H9 (cell line): ENCODE measurements at regions not wholly inside any gene's neighbourhood (a gene's known extent, or its start where the extent isn't known, plus 50 kb on each side); places are given as distances from the start of the nearest gene placed in this dataset.

Source experiments
- DNase-seq: peaks from one replicate; pipeline ENCODE4 v3.0.0-alpha.2; 2017
- H2AFZ ChIP-seq: one replicate; pipeline ENCODE4 v1.6.1; 2013; ENCODE audit warnings: mild to moderate bottlenecking, low read length, control low read depth, moderate library complexity
- H2AK5ac ChIP-seq: 2 replicates; pipeline ENCODE4 v1.6.1; 2013; ENCODE audit warnings: low read length, control low read depth, mixed read lengths; ENCODE audit not compliant: insufficient read length
- H2BK120ac ChIP-seq: one replicate; pipeline ENCODE4 v1.6.1; 2013; ENCODE audit warnings: low read depth, mild to moderate bottlenecking, low read length, control low read depth, inconsistent platforms; ENCODE audit not compliant: poor library complexity, severe bottlenecking
- H2BK12ac ChIP-seq: 2 replicates; pipeline ENCODE4 v1.6.1; 2013; ENCODE audit warnings: low read length, control low read depth, mixed read lengths, low read depth; ENCODE audit not compliant: insufficient read length
- H2BK15ac ChIP-seq: 2 replicates; pipeline ENCODE4 v1.6.1; 2013; ENCODE audit warnings: low read depth, low read length, control low read depth
- H2BK20ac ChIP-seq: one replicate; pipeline ENCODE4 v1.6.1; 2013; ENCODE audit warnings: low read depth, mild to moderate bottlenecking, low read length, control low read depth, inconsistent platforms; ENCODE audit not compliant: poor library complexity, severe bottlenecking
- H2BK5ac ChIP-seq: 2 replicates; pipeline ENCODE4 v1.6.1; 2013; ENCODE audit warnings: low read length, control low read depth, mixed read lengths; ENCODE audit not compliant: insufficient read length
- H3K14ac ChIP-seq: 2 replicates; pipeline ENCODE4 v1.6.1; 2013; ENCODE audit warnings: low read length, control low read depth; ENCODE audit not compliant: insufficient read depth
- H3K18ac ChIP-seq: 2 replicates; pipeline ENCODE4 v1.6.1; 2013; ENCODE audit warnings: low read depth, mild to moderate bottlenecking, mixed read lengths, low read length, control low read depth; ENCODE audit not compliant: insufficient read length
- H3K23ac ChIP-seq: 2 replicates; pipeline ENCODE4 v1.6.1; 2013; ENCODE audit warnings: low read length, control low read depth, mixed read lengths, low read depth; ENCODE audit not compliant: insufficient read length
- H3K23me2 ChIP-seq: 2 replicates; pipeline ENCODE4 v1.6.1; 2013; ENCODE audit warnings: low read depth, mild to moderate bottlenecking, mixed read lengths, low read length, control low read depth; ENCODE audit not compliant: insufficient read length, poor library complexity, severe bottlenecking
- H3K27ac ChIP-seq: 2 replicates; pipeline ENCODE4 v1.5.1; 2013; ENCODE audit warnings: low read length, control low read depth, mixed read lengths, low read depth; ENCODE audit not compliant: insufficient read length
- H3K27me3 ChIP-seq: 2 replicates; pipeline ENCODE4 v1.6.1; 2013; ENCODE audit warnings: low read length, control low read depth, inconsistent platforms; ENCODE audit not compliant: insufficient read depth
- H3K4ac ChIP-seq: 2 replicates; pipeline ENCODE4 v1.6.1; 2013; ENCODE audit warnings: low read depth, mild to moderate bottlenecking, control low read depth, inconsistent platforms, low read length, moderate library complexity
- H3K4me1 ChIP-seq: 2 replicates; pipeline ENCODE4 v1.6.1; 2013; ENCODE audit warnings: low read length, control low read depth, inconsistent platforms; ENCODE audit not compliant: insufficient read depth
- H3K4me2 ChIP-seq: 2 replicates; pipeline ENCODE4 v1.6.1; 2013; ENCODE audit warnings: low read length, control low read depth, mixed read lengths; ENCODE audit not compliant: insufficient read length, insufficient read depth
- H3K56ac ChIP-seq: 2 replicates; pipeline ENCODE4 v1.6.1; 2013; ENCODE audit warnings: low read depth, mild to moderate bottlenecking, mixed read lengths, low read length, control low read depth; ENCODE audit not compliant: insufficient read length
- H3K79me1 ChIP-seq: 2 replicates; pipeline ENCODE4 v1.6.1; 2013; ENCODE audit warnings: low read depth, mild to moderate bottlenecking, moderate library complexity, low read length, control low read depth, inconsistent platforms; ENCODE audit not compliant: insufficient read depth, poor library complexity, severe bottlenecking
- H3K79me2 ChIP-seq: 2 replicates; pipeline ENCODE4 v1.6.1; 2013; ENCODE audit warnings: low read length, control low read depth, inconsistent platforms; ENCODE audit not compliant: insufficient read depth
- H3K9ac ChIP-seq: 2 replicates; pipeline ENCODE4 v1.6.1; 2013; ENCODE audit warnings: low read length, control low read depth, mixed read lengths; ENCODE audit not compliant: insufficient read length; ENCODE audit errors: extremely low read depth
- H3K9me3 ChIP-seq: one replicate; pipeline ENCODE4 v1.6.1; 2013; ENCODE audit warnings: low read depth, low read length, inconsistent platforms; ENCODE audit not compliant: control insufficient read depth
- H3T11ph ChIP-seq: one replicate; pipeline ENCODE4 v1.6.1; 2013; ENCODE audit warnings: mild to moderate bottlenecking, low read length, control low read depth, inconsistent platforms
- H4K20me1 ChIP-seq: one replicate; pipeline ENCODE4 v1.6.1; 2013; ENCODE audit not compliant: control insufficient read depth, insufficient read length, insufficient read depth
- H4K5ac ChIP-seq: 2 replicates; pipeline ENCODE4 v1.6.1; 2013; ENCODE audit warnings: low read depth, mild to moderate bottlenecking, mixed read lengths, low read length, control low read depth; ENCODE audit not compliant: insufficient read length
- H4K8ac ChIP-seq: replicated peaks from 2 replicates; pipeline ENCODE4 v1.6.1; 2013; ENCODE audit warnings: low read length, control low read depth, mixed read lengths, low read depth; ENCODE audit not compliant: insufficient read length
- H4K91ac ChIP-seq: 2 replicates; pipeline ENCODE4 v1.6.1; 2013; ENCODE audit warnings: low read depth, mild to moderate bottlenecking, moderate library complexity, mixed read lengths, low read length, control low read depth; ENCODE audit not compliant: insufficient read length
- H3K27ac Mint-ChIP-seq, 3 experiments: 2 replicates in 2 of 3; 3 replicates in 1 of 3; pipeline ENCODE4 v1.8.0; 2020 to 2021; ENCODE audit warnings: mixed read lengths in 3 of 3, mild to moderate bottlenecking in 1 of 3, moderate library complexity in 1 of 3
- H3K27me3 Mint-ChIP-seq: 2 replicates; pipeline ENCODE4 v1.8.0; 2021; ENCODE audit warnings: low read depth, mild to moderate bottlenecking, moderate library complexity, mixed read lengths
- H3K36me3 Mint-ChIP-seq, 3 experiments: 2 replicates in 2 of 3; 3 replicates in 1 of 3; pipeline ENCODE4 v1.8.0; 2020 to 2021; ENCODE audit warnings: low read depth in 3 of 3, mixed read lengths in 3 of 3; ENCODE audit not compliant: insufficient read depth in 1 of 3
- H3K4me1 Mint-ChIP-seq, 2 experiments: 2 replicates each; pipeline ENCODE4 v1.8.0; 2020; ENCODE audit warnings: mixed read lengths in 2 of 2
- H3K4me3 Mint-ChIP-seq, 2 experiments: 2 replicates in 1 of 2; 3 replicates in 1 of 2; pipeline ENCODE4 v1.8.0; 2020 to 2021; ENCODE audit warnings: mild to moderate bottlenecking in 2 of 2, mixed read lengths in 2 of 2, moderate library complexity in 1 of 2
- H3K9me3 Mint-ChIP-seq, 2 experiments: 2 replicates in 1 of 2; 3 replicates in 1 of 2; pipeline ENCODE4 v1.8.0; 2020; ENCODE audit warnings: mild to moderate bottlenecking in 2 of 2, mixed read lengths in 2 of 2, moderate library complexity in 1 of 2
- CTCF ChIP-seq: fragments of 200-600 bp; sonication (generic); conservative IDR thresholded peaks from 3 replicates; pipeline ENCODE4 v1.8.0; 2021; ENCODE audit warnings: antibody characterized with exemption, mild to moderate bottlenecking
- WGBS: extraction: QIAGEN DNeasy Blood & Tissue Kit; methylation state at CpG from one replicate; pipeline ENCODE4 v1.1.7; 2013; ENCODE audit warnings: missing lambda C conversion rate, low lambda C conversion rate, mixed read lengths; ENCODE audit not compliant: insufficient read length; ENCODE audit errors: extremely low coverage; 5-methylcytosine and 5-hydroxymethylcytosine counted together

- Histone ChIP-seq H3K9ac (no peak overlapping the region), H2BK5ac (no peak overlapping the region), H3K79me2 (no peaks in the 10 kb centered on the region), H4K20me1 (no peaks in the 10 kb centered on the region), H3K4me2 (no peak overlapping the region), H3K27me3 (no peaks in the 10 kb centered on the region; the same call in 1 of the 2 replicates), H4K8ac (no peak overlapping the region), H3K18ac (no peak overlapping the region), H3K79me1 (no peaks in the 10 kb centered on the region), H2AK5ac (no peak overlapping the region), H3K23me2 (no peaks in the 10 kb centered on the region), H3K14ac (no peak overlapping the region), H2BK12ac (no peak overlapping the region), H2BK20ac (no peak overlapping the region), H3K4ac (no peak overlapping the region), H3K4me1 (no peaks in the 10 kb centered on the region), H4K91ac (no peak overlapping the region), H3K9me3 (no peaks in the 10 kb centered on the region), H2AFZ (no peak overlapping the region), H2BK120ac (no peak overlapping the region), H2BK15ac (no peak overlapping the region), H3K27ac (no peak overlapping the region), H3T11ph (no peak overlapping the region), H3K56ac (no peak overlapping the region), H4K5ac (no peak overlapping the region), H3K23ac (no peak overlapping the region)
- no peak overlapping the region for H3K4me3 Mint-ChIP-seq
- H3K36me3 Mint-ChIP-seq, result no peaks in the 10 kb centered on the region
- WGBS, result no CpG with 5 or more reads among the region's 5 CpGs
- H3K9me3 Mint-ChIP-seq, result no peaks in the 10 kb centered on the region
- no peak overlapping the region for H3K27ac Mint-ChIP-seq
- no peaks in the 10 kb centered on the region; the same call in 1 of the 2 replicates for H3K27me3 Mint-ChIP-seq
- no peak for TF ChIP-seq CTCF
- H3K4me1 Mint-ChIP-seq, result peaks cover 10 to 13% of the 10 kb centered on the region in 2 experiments
- no peak for DNase-seq
Observed at GRCh38 chr3:124206225-124207055, 214.5 kb upstream of the ROPN1 start.
